ENCODE measurements at regions not wholly inside any gene's neighbourhood (a gene's known extent, or its start where the extent isn't known, plus 50 kb on each side); places are given as distances from the start of the nearest gene placed in this dataset.

GRCh38 chr3:174414902-174415301 lies 444.2 kb upstream of the NAALADL2 start:
- no peak for DNase-seq (ENCODE audit: extremely low spot score, unreplicated experiment)
- H3K36me3 Mint-ChIP-seq = no peaks in the 10 kb centered on the region
- no peaks in the 10 kb centered on the region for H3K4me1 Mint-ChIP-seq (ENCODE audit: unreplicated experiment)
- H3K9me3 Mint-ChIP-seq = no peaks in the 10 kb centered on the region
- no peak overlapping the region for H3K27ac Mint-ChIP-seq
- no peaks in the 10 kb centered on the region for H3K27me3 Mint-ChIP-seq
- no peak overlapping the region for H3K4me3 Mint-ChIP-seq
- TF ChIP-seq CTCF (conservative IDR thresholded peaks at IDR 0.05) = no peak

GRCh38 chr3:174417573-174417972 lies 441.6 kb upstream of the NAALADL2 start:
- no peaks in the 10 kb centered on the region for H3K4me1 Mint-ChIP-seq (ENCODE audit: unreplicated experiment)
- H3K4me3 Mint-ChIP-seq = no peak overlapping the region
- H3K9me3 Mint-ChIP-seq = no peaks in the 10 kb centered on the region
- no peaks in the 10 kb centered on the region for H3K27me3 Mint-ChIP-seq
- TF ChIP-seq CTCF (conservative IDR thresholded peaks at IDR 0.05) = no peak
- no peak for DNase-seq (ENCODE audit: extremely low spot score, unreplicated experiment)
- H3K27ac Mint-ChIP-seq = no peak overlapping the region
- no peaks in the 10 kb centered on the region for H3K36me3 Mint-ChIP-seq

GRCh38 chr3:174419216-174419615 lies 439.9 kb upstream of the NAALADL2 start:
- no peak for TF ChIP-seq CTCF (conservative IDR thresholded peaks at IDR 0.05)
- Mint-ChIP-seq H3K27me3 (no peaks in the 10 kb centered on the region), H3K4me1 (ENCODE audit: unreplicated experiment) (no peaks in the 10 kb centered on the region), H3K4me3 (no peak overlapping the region), H3K9me3 (no peaks in the 10 kb centered on the region), H3K36me3 (no peaks in the 10 kb centered on the region), H3K27ac (no peak overlapping the region)
- DNase-seq (ENCODE audit: extremely low spot score, unreplicated experiment) = no peak

- no peaks in the 10 kb centered on the region for H3K36me3 Mint-ChIP-seq
- TF ChIP-seq CTCF (conservative IDR thresholded peaks at IDR 0.05) = no peak
Observed at GRCh38 chr3:174423936-174424335, 435.2 kb upstream of the NAALADL2 start.

GRCh38 chr3:174424656-174425055 lies 434.5 kb upstream of the NAALADL2 start:
- Mint-ChIP-seq H3K36me3 (no peaks in the 10 kb centered on the region), H3K4me1 (ENCODE audit: unreplicated experiment) (no peaks in the 10 kb centered on the region), H3K27ac (no peak overlapping the region), H3K9me3 (no peaks in the 10 kb centered on the region), H3K27me3 (no peaks in the 10 kb centered on the region), H3K4me3 (no peak overlapping the region)
- no peak for DNase-seq (ENCODE audit: extremely low spot score, unreplicated experiment)
- TF ChIP-seq CTCF (conservative IDR thresholded peaks at IDR 0.05) = no peak

More at GRCh38 chr3:174423936-174424335, 435.2 kb upstream of the NAALADL2 start:
- no peak overlapping the region for H3K27ac Mint-ChIP-seq
- no peak overlapping the region for H3K4me3 Mint-ChIP-seq
- no peak for DNase-seq (ENCODE audit: extremely low spot score, unreplicated experiment)
- H3K27me3 Mint-ChIP-seq = no peaks in the 10 kb centered on the region
- H3K4me1 Mint-ChIP-seq (ENCODE audit: unreplicated experiment) = no peaks in the 10 kb centered on the region
- H3K9me3 Mint-ChIP-seq = no peaks in the 10 kb centered on the region

GRCh38 chr3:174425422-174425821 lies 433.7 kb upstream of the NAALADL2 start:
- Mint-ChIP-seq H3K27ac (no peak overlapping the region), H3K4me1 (ENCODE audit: unreplicated experiment) (no peaks in the 10 kb centered on the region), H3K4me3 (no peak overlapping the region), H3K36me3 (no peaks in the 10 kb centered on the region), H3K9me3 (no peaks in the 10 kb centered on the region), H3K27me3 (no peaks in the 10 kb centered on the region)
- no peak for DNase-seq (ENCODE audit: extremely low spot score, unreplicated experiment)
- no peak for TF ChIP-seq CTCF (conservative IDR thresholded peaks at IDR 0.05)
